ENCODE measurements at regions not wholly inside any gene's neighbourhood (a gene's known extent, or its start where the extent isn't known, plus 50 kb on each side); places are given as distances from the start of the nearest gene placed in this dataset.

DNA sequence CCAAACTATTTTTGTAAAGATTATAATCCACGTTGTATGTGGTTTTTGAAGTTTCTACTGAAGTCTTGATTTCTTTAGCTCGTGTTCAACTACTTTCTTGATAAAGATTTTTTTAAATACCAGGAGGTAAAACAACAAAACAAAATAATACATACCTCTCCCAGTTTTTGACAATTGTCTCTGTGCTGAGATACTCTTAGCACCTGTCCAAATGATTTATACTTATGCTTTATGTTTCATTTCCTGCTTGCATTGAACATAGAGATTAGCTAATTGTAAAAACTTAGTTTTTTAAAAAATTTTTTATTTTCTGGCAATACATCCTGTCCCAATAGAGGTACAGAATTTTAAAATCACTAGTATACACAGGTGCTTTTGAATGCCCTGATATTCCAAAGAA is 506.9 kb upstream of the ADGRB3 start:
- no peaks in the 10 kb centered on the region for H4K20me1 ChIP-seq (ENCODE audit: control insufficient read depth, insufficient read depth)
- H3K27me3 ChIP-seq (replicated peaks in 1 of 2; ENCODE audit: control insufficient read depth in 2 of 2, insufficient read depth in 2 of 2, low read length in 1 of 2): no peaks in the 10 kb centered on the region
- no peak overlapping the region for H3K27ac ChIP-seq (ENCODE audit: control insufficient read depth, insufficient read depth)
- no TSS peak for BruUV-seq (replicated peaks)
- ChIA-PET CTCF (no interaction called here), RAD21 (ENCODE audit: unreplicated experiment) (interaction anchor here (0.9 to 1.2 kb wide), 2 partner anchors 12 to 195 kb away, joined by 3 read pairs; no protein-coding TSS in a partner anchor), SMC1A (ENCODE audit: uncharacterized antibody, unreplicated experiment) (interaction anchor here (0.6 to 3.0 kb wide), 6 partner anchors 17 to 42 kb away, joined by 3 to 9 read pairs (median 6); no protein-coding TSS in a partner anchor), POLR2A (no interaction called here)
- no peaks in the 10 kb centered on the region for H3K79me2 ChIP-seq (ENCODE audit: control insufficient read depth, insufficient read depth, low read length)
- no peak overlapping the region for H2AFZ ChIP-seq (ENCODE audit: control insufficient read depth, low read depth, low read length)
- no peaks in the 10 kb centered on the region for H3K36me3 ChIP-seq (ENCODE audit: control insufficient read depth in 2 of 2, insufficient read depth in 2 of 2, low read length in 1 of 2)
- 5% methylated on average over 2 of the region's 2 CpGs for WGBS (ENCODE audit: insufficient coverage, insufficient replicate concordance, low lambda C conversion rate, missing lambda C conversion rate)
- H3K4me1 ChIP-seq (ENCODE audit: control insufficient read depth, insufficient read depth, low read length): no peaks in the 10 kb centered on the region
- H3K4me2 ChIP-seq (ENCODE audit: control insufficient read depth, insufficient read depth): no peak overlapping the region; the same call in 1 of the 2 replicates
- FAIRE-seq: no peak
- no peaks in the 10 kb centered on the region; the same call in 2 of the 3 replicates for H3K9me3 ChIP-seq (replicated peaks; ENCODE audit: control insufficient read depth, insufficient read depth, low read length)
- intact Hi-C loops (cut with micrococcal nuclease; ENCODE audit: unreplicated experiment) (no loop called here), in situ Hi-C loops (cut with MboI) (no loop called here)
- no peak for ATAC-seq
- H3K9ac ChIP-seq (ENCODE audit: control insufficient read depth, insufficient read depth, low read length): no peak overlapping the region
- no peak overlapping the region for H3K4me3 ChIP-seq
- no peak for DNase-seq (ENCODE audit: low read depth, low spot score)
- no peak for TF ChIP-seq SIN3A (IDR thresholded peaks at IDR 0.05; ENCODE audit: low read depth, low read length)
- no peak for TF ChIP-seq CBX3 (IDR thresholded peaks at IDR 0.05; ENCODE audit: borderline replicate concordance, low read depth)
- no peak for TF ChIP-seq E4F1 (IDR thresholded peaks at IDR 0.05; ENCODE audit: borderline replicate concordance, partially characterized antibody)
- TF ChIP-seq RB1 (IDR thresholded peaks at IDR 0.05; ENCODE audit: borderline replicate concordance): no peak
- TF ChIP-seq EZH2 (IDR thresholded peaks at IDR 0.05; ENCODE audit: borderline replicate concordance, control insufficient read depth, low read depth, low read length): no peak
- no peak for TF ChIP-seq SREBF2 (IDR thresholded peaks at IDR 0.05; ENCODE audit: low read length)
- no peak for TF ChIP-seq FOXK2 (IDR thresholded peaks at IDR 0.05)
- no peak for TF ChIP-seq SRF (IDR thresholded peaks at IDR 0.05; ENCODE audit: low read depth in 2 of 2, low read length in 2 of 2)
- no peak for TF ChIP-seq SMAD5 (IDR thresholded peaks at IDR 0.05; ENCODE audit: low read depth)
- no peak for TF ChIP-seq TARDBP (IDR thresholded peaks at IDR 0.05; ENCODE audit: borderline replicate concordance)
- no peak for TF ChIP-seq POLR2AphosphoS5 (IDR thresholded peaks at IDR 0.05; ENCODE audit: low read length)
- TF ChIP-seq RBBP5 (conservative IDR thresholded peaks at IDR 0.05): no peak
- TF ChIP-seq, protein P1, sequence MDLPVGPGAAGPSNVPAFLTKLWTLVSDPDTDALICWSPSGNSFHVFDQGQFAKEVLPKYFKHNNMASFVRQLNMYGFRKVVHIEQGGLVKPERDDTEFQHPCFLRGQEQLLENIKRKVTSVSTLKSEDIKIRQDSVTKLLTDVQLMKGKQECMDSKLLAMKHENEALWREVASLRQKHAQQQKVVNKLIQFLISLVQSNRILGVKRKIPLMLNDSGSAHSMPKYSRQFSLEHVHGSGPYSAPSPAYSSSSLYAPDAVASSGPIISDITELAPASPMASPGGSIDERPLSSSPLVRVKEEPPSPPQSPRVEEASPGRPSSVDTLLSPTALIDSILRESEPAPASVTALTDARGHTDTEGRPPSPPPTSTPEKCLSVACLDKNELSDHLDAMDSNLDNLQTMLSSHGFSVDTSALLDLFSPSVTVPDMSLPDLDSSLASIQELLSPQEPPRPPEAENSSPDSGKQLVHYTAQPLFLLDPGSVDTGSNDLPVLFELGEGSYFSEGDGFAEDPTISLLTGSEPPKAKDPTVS (IDR thresholded peaks at IDR 0.05; ENCODE audit: low read depth, low read length): no peak
- no peak for TF ChIP-seq ATF7 (IDR thresholded peaks at IDR 0.05; ENCODE audit: low read depth)
- TF ChIP-seq, protein P2, sequence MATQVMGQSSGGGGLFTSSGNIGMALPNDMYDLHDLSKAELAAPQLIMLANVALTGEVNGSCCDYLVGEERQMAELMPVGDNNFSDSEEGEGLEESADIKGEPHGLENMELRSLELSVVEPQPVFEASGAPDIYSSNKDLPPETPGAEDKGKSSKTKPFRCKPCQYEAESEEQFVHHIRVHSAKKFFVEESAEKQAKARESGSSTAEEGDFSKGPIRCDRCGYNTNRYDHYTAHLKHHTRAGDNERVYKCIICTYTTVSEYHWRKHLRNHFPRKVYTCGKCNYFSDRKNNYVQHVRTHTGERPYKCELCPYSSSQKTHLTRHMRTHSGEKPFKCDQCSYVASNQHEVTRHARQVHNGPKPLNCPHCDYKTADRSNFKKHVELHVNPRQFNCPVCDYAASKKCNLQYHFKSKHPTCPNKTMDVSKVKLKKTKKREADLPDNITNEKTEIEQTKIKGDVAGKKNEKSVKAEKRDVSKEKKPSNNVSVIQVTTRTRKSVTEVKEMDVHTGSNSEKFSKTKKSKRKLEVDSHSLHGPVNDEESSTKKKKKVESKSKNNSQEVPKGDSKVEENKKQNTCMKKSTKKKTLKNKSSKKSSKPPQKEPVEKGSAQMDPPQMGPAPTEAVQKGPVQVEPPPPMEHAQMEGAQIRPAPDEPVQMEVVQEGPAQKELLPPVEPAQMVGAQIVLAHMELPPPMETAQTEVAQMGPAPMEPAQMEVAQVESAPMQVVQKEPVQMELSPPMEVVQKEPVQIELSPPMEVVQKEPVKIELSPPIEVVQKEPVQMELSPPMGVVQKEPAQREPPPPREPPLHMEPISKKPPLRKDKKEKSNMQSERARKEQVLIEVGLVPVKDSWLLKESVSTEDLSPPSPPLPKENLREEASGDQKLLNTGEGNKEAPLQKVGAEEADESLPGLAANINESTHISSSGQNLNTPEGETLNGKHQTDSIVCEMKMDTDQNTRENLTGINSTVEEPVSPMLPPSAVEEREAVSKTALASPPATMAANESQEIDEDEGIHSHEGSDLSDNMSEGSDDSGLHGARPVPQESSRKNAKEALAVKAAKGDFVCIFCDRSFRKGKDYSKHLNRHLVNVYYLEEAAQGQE (IDR thresholded peaks at IDR 0.05; ENCODE audit: low read depth, low read length): no peak
- no peak for TF ChIP-seq RAD51 (IDR thresholded peaks at IDR 0.05)
- no peak for TF ChIP-seq ZBED1 (IDR thresholded peaks at IDR 0.05; ENCODE audit: borderline replicate concordance)
